ENCODE measurements at regions not wholly inside any gene's neighbourhood (a gene's known extent, or its start where the extent isn't known, plus 50 kb on each side); places are given as distances from the start of the nearest gene placed in this dataset.

DNA sequence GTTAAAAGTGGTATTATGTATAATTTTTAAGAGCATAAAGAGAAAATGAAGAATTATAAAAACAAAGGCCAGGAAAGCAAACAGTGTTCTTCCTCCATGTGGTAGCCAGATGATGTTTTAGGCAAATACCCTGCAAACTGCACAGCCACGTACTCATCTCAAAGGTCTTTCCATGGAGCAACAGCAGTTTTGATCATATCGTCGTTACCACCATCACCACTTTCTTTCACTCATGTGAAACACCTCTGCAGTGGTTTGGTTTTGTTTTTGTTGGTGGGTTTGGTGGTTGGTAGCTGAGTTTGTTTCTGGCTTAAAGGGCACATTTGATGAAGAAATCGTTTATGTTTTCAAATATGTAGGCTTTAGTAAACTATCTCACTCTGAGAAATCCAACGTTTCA is 229.9 kb upstream of the AMELY start:
- TF ChIP-seq, protein P1, sequence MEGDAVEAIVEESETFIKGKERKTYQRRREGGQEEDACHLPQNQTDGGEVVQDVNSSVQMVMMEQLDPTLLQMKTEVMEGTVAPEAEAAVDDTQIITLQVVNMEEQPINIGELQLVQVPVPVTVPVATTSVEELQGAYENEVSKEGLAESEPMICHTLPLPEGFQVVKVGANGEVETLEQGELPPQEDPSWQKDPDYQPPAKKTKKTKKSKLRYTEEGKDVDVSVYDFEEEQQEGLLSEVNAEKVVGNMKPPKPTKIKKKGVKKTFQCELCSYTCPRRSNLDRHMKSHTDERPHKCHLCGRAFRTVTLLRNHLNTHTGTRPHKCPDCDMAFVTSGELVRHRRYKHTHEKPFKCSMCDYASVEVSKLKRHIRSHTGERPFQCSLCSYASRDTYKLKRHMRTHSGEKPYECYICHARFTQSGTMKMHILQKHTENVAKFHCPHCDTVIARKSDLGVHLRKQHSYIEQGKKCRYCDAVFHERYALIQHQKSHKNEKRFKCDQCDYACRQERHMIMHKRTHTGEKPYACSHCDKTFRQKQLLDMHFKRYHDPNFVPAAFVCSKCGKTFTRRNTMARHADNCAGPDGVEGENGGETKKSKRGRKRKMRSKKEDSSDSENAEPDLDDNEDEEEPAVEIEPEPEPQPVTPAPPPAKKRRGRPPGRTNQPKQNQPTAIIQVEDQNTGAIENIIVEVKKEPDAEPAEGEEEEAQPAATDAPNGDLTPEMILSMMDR (IDR thresholded peaks at IDR 0.05; ENCODE audit: borderline replicate concordance, extremely low read depth, low read length, poor library complexity, severe bottlenecking), result no peak
- no peak for TF ChIP-seq EZH2 (IDR thresholded peaks at IDR 0.05; ENCODE audit: borderline replicate concordance, low read depth, low read length, severe bottlenecking)
